ENCODE measurements at regions not wholly inside any gene's neighbourhood (a gene's known extent, or its start where the extent isn't known, plus 50 kb on each side); places are given as distances from the start of the nearest gene placed in this dataset.

DNA sequence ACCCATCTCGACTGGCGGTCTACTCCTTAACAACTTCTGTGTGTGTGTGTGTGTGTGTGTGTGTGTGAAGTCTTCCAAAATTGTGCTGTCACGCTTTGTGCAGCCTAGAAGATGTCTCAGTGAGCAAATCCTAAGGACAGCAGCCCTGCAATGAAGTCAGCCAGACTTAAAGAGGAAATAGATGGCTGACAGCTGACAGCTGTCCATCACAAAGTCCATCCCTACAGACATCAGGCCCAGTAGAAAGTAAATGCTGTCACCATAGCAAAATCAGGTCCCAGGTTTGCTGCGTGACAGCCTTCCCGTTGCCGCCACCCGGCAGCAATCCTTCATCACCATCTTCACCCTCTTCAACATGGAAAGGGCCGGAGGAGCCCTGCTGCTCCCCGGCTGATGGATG, 416.0 kb downstream of the SOX9 start:
- H3K4me1 ChIP-seq (ENCODE audit: insufficient read depth) = peaks cover 2% of the 10 kb centered on the region
- H3K36me3 ChIP-seq = no peaks in the 10 kb centered on the region
- DNase-seq = no peak
- H3K27me3 ChIP-seq = no peaks in the 10 kb centered on the region
- H3K4me3 ChIP-seq = no peak overlapping the region
- intact Hi-C loops (cut with DNase I) = loop anchor here in 1 of 4 donors (10.0 kb wide), 1 partner anchor 1902 kb away; no protein-coding TSS in a partner anchor
- H3K9me3 ChIP-seq = no peaks in the 10 kb centered on the region
- 86 to 89% (median 87%) methylated on average over 9 of the region's 9 CpGs for WGBS, 3 donors
- TF ChIP-seq, protein P1, sequence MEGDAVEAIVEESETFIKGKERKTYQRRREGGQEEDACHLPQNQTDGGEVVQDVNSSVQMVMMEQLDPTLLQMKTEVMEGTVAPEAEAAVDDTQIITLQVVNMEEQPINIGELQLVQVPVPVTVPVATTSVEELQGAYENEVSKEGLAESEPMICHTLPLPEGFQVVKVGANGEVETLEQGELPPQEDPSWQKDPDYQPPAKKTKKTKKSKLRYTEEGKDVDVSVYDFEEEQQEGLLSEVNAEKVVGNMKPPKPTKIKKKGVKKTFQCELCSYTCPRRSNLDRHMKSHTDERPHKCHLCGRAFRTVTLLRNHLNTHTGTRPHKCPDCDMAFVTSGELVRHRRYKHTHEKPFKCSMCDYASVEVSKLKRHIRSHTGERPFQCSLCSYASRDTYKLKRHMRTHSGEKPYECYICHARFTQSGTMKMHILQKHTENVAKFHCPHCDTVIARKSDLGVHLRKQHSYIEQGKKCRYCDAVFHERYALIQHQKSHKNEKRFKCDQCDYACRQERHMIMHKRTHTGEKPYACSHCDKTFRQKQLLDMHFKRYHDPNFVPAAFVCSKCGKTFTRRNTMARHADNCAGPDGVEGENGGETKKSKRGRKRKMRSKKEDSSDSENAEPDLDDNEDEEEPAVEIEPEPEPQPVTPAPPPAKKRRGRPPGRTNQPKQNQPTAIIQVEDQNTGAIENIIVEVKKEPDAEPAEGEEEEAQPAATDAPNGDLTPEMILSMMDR (IDR thresholded peaks at IDR 0.05) = no peak
- TF ChIP-seq EP300 (IDR thresholded peaks at IDR 0.05) (no peak), POLR2A (IDR thresholded peaks at IDR 0.05) (no peak)
- H3K27ac ChIP-seq = no peak overlapping the region

DNA sequence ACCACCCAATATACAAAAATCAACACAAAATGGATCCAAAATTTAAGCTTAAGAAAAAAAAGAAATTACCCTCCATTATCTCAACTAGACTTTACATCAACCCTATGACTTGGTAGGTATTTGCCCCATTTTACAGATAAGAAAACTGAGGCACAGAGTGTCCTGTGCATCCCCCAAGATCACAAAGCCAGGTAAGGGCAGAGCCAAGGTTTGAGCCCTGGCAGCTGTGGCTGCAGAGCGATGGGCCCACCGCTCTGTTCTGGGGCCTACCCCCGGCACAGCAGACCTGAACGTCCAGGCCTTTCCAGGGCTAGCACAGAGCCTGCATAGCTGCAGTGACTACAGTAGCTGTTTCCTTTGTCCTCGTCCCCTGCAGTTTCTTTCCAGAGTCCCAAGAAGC, 417.6 kb downstream of the SOX9 start:
- H3K36me3 ChIP-seq = no peaks in the 10 kb centered on the region
- H3K9me3 ChIP-seq = no peaks in the 10 kb centered on the region
- H3K4me3 ChIP-seq = no peak overlapping the region
- no peak for DNase-seq
- no peak overlapping the region for H3K27ac ChIP-seq
- 92 to 95% (median 93%) methylated on average over 5 of the region's 5 CpGs for WGBS, 3 donors
- intact Hi-C loops (cut with DNase I) = loop anchor here in 1 of 4 donors (10.0 kb wide), 1 partner anchor 1904 kb away; no protein-coding TSS in a partner anchor
- TF ChIP-seq EP300 (IDR thresholded peaks at IDR 0.05) = no peak
- TF ChIP-seq POLR2A (IDR thresholded peaks at IDR 0.05) = no peak
- TF ChIP-seq, protein P1 (IDR thresholded peaks at IDR 0.05) = no peak
- peaks cover 2% of the 10 kb centered on the region for H3K4me1 ChIP-seq (ENCODE audit: insufficient read depth)
- H3K27me3 ChIP-seq = no peaks in the 10 kb centered on the region

DNA sequence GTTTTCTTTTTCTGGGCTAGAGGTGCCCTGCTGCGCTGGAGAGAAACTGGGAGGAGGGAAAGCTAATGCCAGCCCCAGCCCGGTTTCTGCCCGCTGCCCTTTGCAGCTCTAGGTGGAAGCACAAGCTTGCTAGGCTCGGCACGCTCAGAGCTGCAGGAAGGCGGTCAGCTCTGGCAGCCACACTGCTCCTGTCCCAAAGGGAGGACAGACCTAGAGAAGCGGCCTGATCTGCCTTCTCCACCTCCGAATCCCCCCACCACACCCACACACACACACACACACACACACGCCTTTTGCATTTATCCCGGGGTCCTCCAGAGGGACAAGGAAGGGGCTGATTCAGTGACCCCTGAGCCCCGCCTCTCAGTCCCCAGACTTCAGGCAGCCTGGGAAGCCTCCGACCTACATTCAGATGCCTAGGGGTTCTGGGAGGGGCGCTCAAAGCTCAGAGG, 418.1 kb downstream of the SOX9 start:
- H3K9me3 ChIP-seq = no peaks in the 10 kb centered on the region
- no peak overlapping the region for H3K27ac ChIP-seq
- no peaks in the 10 kb centered on the region for H3K36me3 ChIP-seq
- no peak for TF ChIP-seq POLR2A (IDR thresholded peaks at IDR 0.05)
- TF ChIP-seq, protein P1 (IDR thresholded peaks at IDR 0.05) = no peak
- no peak for TF ChIP-seq EP300 (IDR thresholded peaks at IDR 0.05)
- intact Hi-C loops (cut with DNase I) = loop anchor here in 1 of 4 donors (10.0 kb wide), 1 partner anchor 1904 kb away; no protein-coding TSS in a partner anchor
- 92 to 97% (median 94%) methylated on average over 13 of the region's 13 CpGs for WGBS, 3 donors
- no peaks in the 10 kb centered on the region for H3K27me3 ChIP-seq
- no peak overlapping the region for H3K4me3 ChIP-seq
- peaks cover 2% of the 10 kb centered on the region for H3K4me1 ChIP-seq (ENCODE audit: insufficient read depth)
- DNase-seq = no peak

DNA sequence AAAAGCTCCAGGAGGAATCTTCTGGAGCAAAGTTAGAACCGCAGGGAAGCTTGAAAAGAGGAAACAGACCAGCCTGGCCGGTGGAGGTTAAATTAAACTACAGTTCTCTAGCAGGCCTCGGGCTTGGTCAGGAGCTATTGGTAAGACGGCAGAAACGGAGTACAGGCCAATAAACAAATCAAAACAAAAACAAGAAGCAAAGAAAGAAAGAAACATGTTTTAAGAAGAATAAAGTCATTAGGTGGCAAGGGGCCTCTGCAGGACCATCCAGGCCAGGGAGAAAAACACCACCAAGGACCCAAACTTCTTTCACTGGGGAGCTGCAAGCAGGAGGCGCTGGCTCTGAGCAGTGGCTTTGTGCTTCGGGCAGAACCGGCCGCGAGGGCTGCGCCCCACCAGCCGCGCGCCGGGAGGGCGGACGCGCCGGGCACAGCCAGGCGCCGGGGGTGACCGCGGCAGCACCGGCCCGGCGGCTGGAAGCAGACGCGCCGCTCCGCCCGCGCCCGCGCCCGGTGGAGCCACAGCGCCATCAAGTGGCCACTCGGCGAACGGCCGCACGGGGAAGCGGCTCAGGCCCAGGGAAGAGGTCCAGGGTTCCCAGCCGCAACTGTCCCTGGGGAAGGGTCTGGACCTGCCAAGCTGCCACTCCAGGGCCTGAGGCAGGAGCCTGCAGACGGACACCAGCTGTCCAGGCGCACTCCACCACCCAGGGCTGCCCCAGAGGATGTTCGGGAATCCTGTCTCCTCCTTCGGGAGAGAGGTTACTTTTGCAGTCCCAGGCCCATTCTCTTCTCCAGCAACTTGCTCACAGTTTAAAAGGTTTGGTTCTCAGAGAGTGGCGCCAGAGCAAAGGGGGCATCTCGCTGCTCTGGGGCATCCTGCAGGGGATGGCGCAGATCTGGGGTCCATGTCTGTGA, 419.4 kb downstream of the SOX9 start:
- H3K27ac ChIP-seq = no peak overlapping the region
- intact Hi-C loops (cut with DNase I) = loop anchor here in 3 of 4 donors (5.0 to 10.0 kb wide), 2 partner anchors 1898 to 1905 kb away; no protein-coding TSS in a partner anchor
- TF ChIP-seq EP300 (IDR thresholded peaks at IDR 0.05) = no peak
- TF ChIP-seq, protein P1 (IDR thresholded peaks at IDR 0.05) = peak; percentile 47 to 90 (median 76)
- no peaks in the 10 kb centered on the region for H3K36me3 ChIP-seq
- H3K9me3 ChIP-seq = no peaks in the 10 kb centered on the region
- H3K4me3 ChIP-seq = no peak overlapping the region
- DNase-seq = peak; percentile 53 to 85 (median 58)
- 6 to 8% (median 6%) methylated on average over 43 to 50 of the region's 50 CpGs for WGBS, 3 donors
- peaks cover 2% of the 10 kb centered on the region for H3K4me1 ChIP-seq (ENCODE audit: insufficient read depth)
- no peaks in the 10 kb centered on the region for H3K27me3 ChIP-seq

Measured in ovary (tissue), 7 donors.